HepG2 (cell line): ENCODE measurements at regions not wholly inside any gene's neighbourhood (a gene's known extent, or its start where the extent isn't known, plus 50 kb on each side); places are given as distances from the start of the nearest gene placed in this dataset.
A peak's percentile ranks its signal among the peaks of the same experiment; 100 is the strongest.

Experiments
- ARID5B ChIP-seq: IDR thresholded peaks from 2 replicates; pipeline ENCODE4 v1.4.0; 2020; ENCODE audit warnings: mild to moderate bottlenecking, missing genetic modification reagents
- ATF7 ChIP-seq, 2 experiments: fragments of 450-650 bp in 1 of 2; sonication (generic) in 1 of 2; formaldehyde crosslinking in 1 of 2; IDR thresholded peaks; 2 replicates each; pipeline versions ENCODE4 v1.4.0 to v1.6.1; 2016 to 2020; ENCODE audit warnings: antibody characterized with exemption in 1 of 2, mild to moderate bottlenecking in 1 of 2, missing genetic modification reagents in 1 of 2
- BCL6 ChIP-seq: IDR thresholded peaks from 2 replicates; pipeline ENCODE4 v1.6.1; 2016; ENCODE audit warnings: missing genetic modification reagents, missing compliant biosample characterization
- BHLHE40 ChIP-seq: IDR thresholded peaks from 2 replicates; pipeline ENCODE4 v1.6.1; 2011; ENCODE audit warnings: low read length, improper control_type of control experiment
- HNRNPK ChIP-seq: fragments of 200-400 bp; formaldehyde crosslinking; IDR thresholded peaks from 2 replicates; pipeline ENCODE4 v1.6.1; 2018; ENCODE audit warnings: low read length, low read depth, moderate library complexity, mild to moderate bottlenecking; ENCODE audit not compliant: poor library complexity, severe bottlenecking
- HOXD1 ChIP-seq: sonication (generic); formaldehyde crosslinking; IDR thresholded peaks from 2 replicates; pipeline ENCODE4 v1.5.0; 2020; ENCODE audit warnings: missing genetic modification reagents
- KMT2B ChIP-seq: IDR thresholded peaks from 2 replicates; pipeline ENCODE4 v1.6.1; 2016; ENCODE audit warnings: missing genetic modification reagents, missing compliant biosample characterization
- MED1 ChIP-seq: sonication (generic); formaldehyde crosslinking; IDR thresholded peaks from 2 replicates; pipeline ENCODE4 v1.4.0; 2020; ENCODE audit warnings: missing genetic modification reagents
- MLXIP ChIP-seq: sonication (generic); formaldehyde crosslinking; IDR thresholded peaks from 2 replicates; pipeline ENCODE4 v1.9.0; 2021; ENCODE audit warnings: missing genetic modification reagents, borderline replicate concordance
- PATZ1 ChIP-seq: sonication (generic); formaldehyde crosslinking; IDR thresholded peaks from 2 replicates; pipeline ENCODE4 v1.4.0; 2020; ENCODE audit warnings: missing genetic modification reagents
- TBL1XR1 ChIP-seq: fragments of 150-350 bp; IDR thresholded peaks from 2 replicates; pipeline ENCODE4 v1.6.1; 2014; ENCODE audit warnings: borderline replicate concordance, low read length; ENCODE audit not compliant: partially characterized antibody
- ZBTB14 ChIP-seq: sonication (generic); formaldehyde crosslinking; IDR thresholded peaks from 2 replicates; pipeline ENCODE4 v1.4.0; 2020; ENCODE audit warnings: missing genetic modification reagents
- ZBTB42 ChIP-seq: sonication (generic); formaldehyde crosslinking; IDR thresholded peaks from 2 replicates; pipeline ENCODE4 v1.5.0; 2020; ENCODE audit warnings: mild to moderate bottlenecking, missing genetic modification reagents
- ZBTB43 ChIP-seq: sonication (generic); formaldehyde crosslinking; conservative IDR thresholded peaks from 2 replicates; pipeline ENCODE4 v1.4.0; 2020; ENCODE audit warnings: missing genetic modification reagents
- ZNF44 ChIP-seq: sonication (generic); formaldehyde crosslinking; IDR thresholded peaks from 2 replicates; pipeline ENCODE4 v1.5.1; 2020; ENCODE audit warnings: mild to moderate bottlenecking, missing genetic modification reagents
- ZNF530 ChIP-seq: sonication (generic); formaldehyde crosslinking; IDR thresholded peaks from 2 replicates; pipeline ENCODE4 v1.5.0; 2020; ENCODE audit warnings: low read depth, mild to moderate bottlenecking, missing genetic modification reagents
- ZNF792 ChIP-seq: IDR thresholded peaks from 2 replicates; pipeline ENCODE4 v1.6.1; 2016
- ZSCAN9 ChIP-seq: IDR thresholded peaks from 2 replicates; pipeline ENCODE4 v1.6.1; 2016; ENCODE audit warnings: borderline replicate concordance

- peak; percentile 56; the same call in 1 of the 2 replicates for TF ChIP-seq ARID5B (CRISPR knock-in tag)
- TF ChIP-seq ZSCAN9 (CRISPR knock-in tag), result peak; percentile 36; the same call in 1 of the 2 replicates
- no peak for TF ChIP-seq ZBTB42 (CRISPR knock-in tag)
- no peak for TF ChIP-seq ZNF530 (CRISPR knock-in tag)
- no peak for TF ChIP-seq ZBTB14 (CRISPR knock-in tag)
- peak; percentile 49 for TF ChIP-seq TBL1XR1
- no peak for TF ChIP-seq HOXD1 (CRISPR knock-in tag)
- no peak for TF ChIP-seq ZBTB43 (CRISPR knock-in tag)
- no peak for TF ChIP-seq MED1
- no peak for TF ChIP-seq MLXIP (CRISPR knock-in tag)
- peak; percentile 87 for TF ChIP-seq PATZ1
- TF ChIP-seq BHLHE40, result no peak
- TF ChIP-seq BCL6 (CRISPR knock-in tag), result no peak
- no peak for TF ChIP-seq ZNF792 (CRISPR knock-in tag)
- TF ChIP-seq ZNF44, result no peak
- no peak for TF ChIP-seq ATF7 (IDR thresholded peaks at IDR 0.05)
- TF ChIP-seq ATF7 (CRISPR knock-in tag; IDR thresholded peaks at IDR 0.05), result no peak
- TF ChIP-seq HNRNPK, result no peak
- TF ChIP-seq KMT2B (CRISPR knock-in tag), result no peak
These were observed 95.0 kb upstream of the IFNGR1 start (continued) for GRCh38 chr6:137313928-137314855.
